ENCODE measurements at regions not wholly inside any gene's neighbourhood (a gene's known extent, or its start where the extent isn't known, plus 50 kb on each side); places are given as distances from the start of the nearest gene placed in this dataset.
"Not testable (repeated sequence)": the region's sequence is repeated elsewhere in the genome, so short reads cannot be mapped to it uniquely, and the experiment has no call there.

DNA sequence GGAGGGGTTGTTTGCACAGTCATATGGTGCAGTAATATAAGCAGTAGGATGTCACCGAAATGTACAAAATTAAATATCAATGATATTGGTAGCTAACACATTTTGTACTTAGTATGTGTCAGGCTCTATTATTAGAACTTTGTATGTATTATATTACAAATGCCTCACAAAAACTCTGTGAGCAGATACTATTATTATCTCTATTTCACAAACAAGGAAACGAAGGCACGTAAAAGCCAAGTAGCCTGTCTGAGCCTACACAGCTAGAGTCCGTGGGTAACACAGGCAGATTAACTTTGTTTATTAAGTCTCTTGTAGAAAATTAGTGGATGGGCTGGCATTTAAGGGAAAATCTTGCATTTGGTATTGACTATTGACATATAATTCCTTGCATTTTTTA lies 284.3 kb upstream of the DAB2 start:
- no peak for DNase-seq (ENCODE audit: low read depth)
- in situ Hi-C loops (cut with HindIII; ENCODE audit: low pct_unique_long_range_greater_than_20kb, low sequenced_read_pairs): no loop called here

DNA sequence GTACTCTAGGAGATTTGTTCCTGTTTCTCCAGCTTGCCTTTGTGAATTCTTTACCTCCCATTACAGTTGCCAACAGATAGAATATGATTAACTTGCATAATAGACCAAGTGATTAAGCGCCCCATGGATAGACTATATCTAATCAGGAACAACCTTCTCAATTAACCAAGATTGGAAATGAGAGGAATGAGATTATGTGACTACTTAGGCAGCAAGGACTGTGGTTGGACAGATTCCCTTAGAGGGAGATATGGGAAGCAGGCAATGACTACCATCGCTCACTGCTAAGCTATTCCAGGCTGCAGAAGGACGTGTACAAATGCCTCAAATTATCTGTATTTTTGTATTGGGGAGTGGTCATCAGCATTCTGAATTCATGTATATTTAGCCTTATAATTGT lies 278.1 kb upstream of the DAB2 start:
- no peak for DNase-seq (ENCODE audit: low read depth)
- in situ Hi-C loops (cut with HindIII; ENCODE audit: low pct_unique_long_range_greater_than_20kb, low sequenced_read_pairs): no loop called here

DNA sequence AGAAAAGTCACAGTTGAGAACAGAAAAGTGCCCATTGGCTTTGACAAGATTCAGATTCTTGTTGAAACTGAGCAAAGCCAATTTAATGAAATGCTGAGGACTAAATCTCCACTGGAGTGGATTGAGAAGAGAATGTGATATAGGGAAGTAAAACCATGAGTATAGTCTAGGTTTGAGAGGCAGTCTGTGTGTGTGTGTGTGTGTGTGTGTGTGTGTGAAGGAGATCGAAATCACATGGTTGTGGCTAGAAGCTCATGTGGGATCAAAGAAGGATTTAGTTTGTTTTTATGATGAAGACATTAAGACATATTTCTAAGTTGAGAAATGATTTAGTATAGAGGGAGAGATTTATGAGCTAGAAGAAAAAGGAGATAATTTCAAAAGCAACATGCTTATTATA lies 275.7 kb upstream of the DAB2 start:
- in situ Hi-C loops (cut with HindIII; ENCODE audit: low pct_unique_long_range_greater_than_20kb, low sequenced_read_pairs): no loop called here
- no peak for DNase-seq (ENCODE audit: low read depth)

DNA sequence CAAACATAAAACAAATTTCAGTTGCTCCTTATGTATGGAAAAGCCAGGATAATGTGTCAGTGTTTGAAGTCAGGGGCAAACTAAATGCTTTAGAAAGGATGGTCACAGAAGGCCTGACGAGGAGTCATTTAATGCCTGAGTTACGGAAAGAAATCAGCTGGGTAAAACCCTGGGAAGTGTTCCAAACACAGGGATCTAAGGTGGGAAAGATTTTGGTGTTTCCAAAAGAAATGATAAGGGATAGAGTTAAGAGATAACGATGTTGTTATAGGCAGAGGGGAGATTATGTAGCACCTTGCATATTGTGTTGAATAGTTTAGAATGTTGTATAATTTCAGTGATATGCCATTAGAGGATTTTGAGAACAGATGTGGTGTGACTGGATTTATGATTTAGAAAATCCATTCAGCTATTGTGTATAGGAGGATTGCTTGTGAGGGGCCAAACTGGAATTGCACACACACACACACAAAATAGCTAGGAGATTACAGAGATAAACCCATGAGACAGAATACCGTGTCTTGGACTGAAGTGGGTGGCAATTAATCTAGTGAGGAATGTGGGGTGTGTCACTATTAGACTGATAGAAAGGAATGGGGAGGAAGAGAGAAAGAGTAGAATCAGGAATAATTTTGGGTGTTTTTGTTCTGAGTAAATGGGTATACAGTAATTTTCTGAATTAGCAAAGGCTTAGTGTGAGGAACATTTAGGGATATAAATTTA lies 274.2 kb upstream of the DAB2 start:
- no peak for DNase-seq (ENCODE audit: low read depth)
- in situ Hi-C loops (cut with HindIII; ENCODE audit: low pct_unique_long_range_greater_than_20kb, low sequenced_read_pairs): no loop called here

DNA sequence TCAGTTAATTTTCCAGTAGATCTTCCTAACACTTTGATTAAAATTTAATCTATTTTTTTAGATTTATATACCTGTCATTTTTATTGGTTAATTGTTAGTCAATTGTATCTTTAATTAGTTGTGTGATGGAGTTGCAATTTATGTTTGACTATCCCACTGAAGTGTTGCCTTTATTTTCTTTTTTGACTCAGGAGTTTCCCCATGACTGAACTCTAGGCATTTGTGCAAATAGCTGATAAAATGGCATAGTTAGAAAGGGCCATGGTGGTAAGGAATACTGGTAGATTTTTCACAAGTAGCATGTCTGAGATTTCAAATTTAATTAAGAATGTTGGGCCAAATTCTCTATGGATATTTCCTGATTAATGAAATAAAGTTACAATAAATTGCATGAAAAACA lies 273.1 kb upstream of the DAB2 start:
- in situ Hi-C loops (cut with HindIII; ENCODE audit: low pct_unique_long_range_greater_than_20kb, low sequenced_read_pairs): no loop called here
- peak; percentile 50 for DNase-seq (ENCODE audit: low read depth)

DNA sequence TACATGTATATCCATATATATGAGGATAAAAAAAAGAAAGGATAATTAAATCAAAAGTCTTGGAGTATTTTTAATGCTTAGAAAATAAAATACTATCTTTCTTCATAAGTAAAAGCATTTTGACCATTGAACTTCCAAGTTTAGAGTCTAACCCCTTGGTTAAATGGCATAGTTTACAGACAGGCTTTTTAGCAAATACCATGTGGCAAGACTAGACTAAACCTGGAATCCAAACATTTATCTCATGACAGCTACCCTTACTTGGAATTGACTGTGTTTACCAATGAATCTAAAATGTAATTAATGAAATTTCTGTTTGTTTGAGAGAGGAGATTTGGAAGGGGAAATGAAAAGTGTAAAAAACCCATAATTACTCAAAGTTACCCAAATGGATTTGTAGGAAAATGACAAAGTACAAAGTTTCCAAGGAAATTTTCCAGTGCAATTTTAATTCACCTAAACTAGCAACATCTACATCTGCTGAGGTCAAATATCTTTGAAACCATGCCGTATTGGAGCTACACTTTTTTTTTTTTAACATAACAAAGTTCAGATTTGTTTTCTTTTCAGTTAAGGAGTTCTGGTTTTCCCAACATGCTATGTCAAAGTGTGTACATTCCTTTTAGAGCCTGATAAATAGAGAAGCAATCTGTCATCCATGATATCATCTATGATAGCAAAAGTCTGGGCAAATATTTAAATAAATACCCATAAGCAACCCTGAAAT lies 272.1 kb upstream of the DAB2 start:
- no peak for DNase-seq (ENCODE audit: low read depth)
- in situ Hi-C loops (cut with HindIII; ENCODE audit: low pct_unique_long_range_greater_than_20kb, low sequenced_read_pairs): no loop called here

DNA sequence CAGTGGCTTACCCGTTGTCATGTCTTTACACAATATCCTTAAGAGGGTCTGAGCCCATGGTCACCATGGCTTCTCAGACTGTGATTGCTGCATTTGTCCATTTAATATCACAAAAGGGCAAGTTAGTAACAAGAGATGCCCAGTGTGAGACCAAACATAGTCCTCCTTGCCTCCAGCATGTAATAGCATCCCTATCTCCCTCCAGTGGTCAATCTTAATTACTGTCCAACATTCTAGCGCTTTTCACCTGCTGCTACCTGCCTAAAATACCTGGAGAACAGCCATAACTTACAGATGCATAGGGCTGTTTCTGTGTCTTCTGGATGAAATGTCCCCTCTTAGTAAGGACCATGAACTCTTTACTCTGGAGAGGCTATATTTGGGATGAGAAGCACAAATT lies 267.2 kb upstream of the DAB2 start:
- no peak for DNase-seq (ENCODE audit: low read depth)
- in situ Hi-C loops (cut with HindIII; ENCODE audit: low pct_unique_long_range_greater_than_20kb, low sequenced_read_pairs): no loop called here

DNA sequence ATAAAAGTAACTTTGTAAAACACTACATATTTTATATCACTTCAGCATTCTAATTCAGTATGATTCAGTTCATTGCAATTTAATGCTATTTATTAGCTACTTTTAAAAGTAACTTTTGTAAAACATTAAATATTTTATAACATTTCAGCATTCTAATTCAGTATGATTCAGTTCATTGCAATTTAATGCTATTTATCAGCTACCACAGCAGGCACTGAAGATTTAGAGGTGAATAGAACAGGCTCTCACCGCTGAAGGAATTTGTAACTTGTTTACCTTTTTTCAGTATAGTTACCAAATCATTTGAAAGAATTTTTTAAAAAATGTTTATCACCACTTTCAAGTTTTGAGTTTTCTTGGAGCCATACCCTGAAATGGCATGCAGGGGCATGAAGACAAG lies 266.4 kb upstream of the DAB2 start:
- DNase-seq (ENCODE audit: low read depth): no peak
- in situ Hi-C loops (cut with HindIII; ENCODE audit: low pct_unique_long_range_greater_than_20kb, low sequenced_read_pairs): no loop called here

DNA sequence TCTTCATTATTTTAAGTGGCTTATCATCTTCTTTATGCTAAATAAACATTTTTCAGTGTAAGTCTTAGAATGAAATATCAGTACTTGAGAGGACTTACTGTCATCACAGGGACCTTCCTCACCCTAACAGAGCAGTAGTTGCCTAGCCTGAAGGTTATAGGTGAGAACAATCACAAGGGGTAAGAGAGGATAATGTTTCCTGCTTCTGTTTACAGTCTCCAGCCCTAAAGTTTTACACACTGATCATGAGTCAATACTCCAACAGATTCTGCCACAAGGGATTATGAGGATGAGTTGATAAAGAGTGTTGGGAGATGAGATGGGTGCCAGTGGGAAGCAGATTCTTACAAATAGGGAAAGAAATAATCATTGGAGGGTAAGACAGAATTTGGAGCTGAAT lies 265.1 kb upstream of the DAB2 start:
- in situ Hi-C loops (cut with HindIII; ENCODE audit: low pct_unique_long_range_greater_than_20kb, low sequenced_read_pairs): no loop called here
- no peak for DNase-seq (ENCODE audit: low read depth)

DNA sequence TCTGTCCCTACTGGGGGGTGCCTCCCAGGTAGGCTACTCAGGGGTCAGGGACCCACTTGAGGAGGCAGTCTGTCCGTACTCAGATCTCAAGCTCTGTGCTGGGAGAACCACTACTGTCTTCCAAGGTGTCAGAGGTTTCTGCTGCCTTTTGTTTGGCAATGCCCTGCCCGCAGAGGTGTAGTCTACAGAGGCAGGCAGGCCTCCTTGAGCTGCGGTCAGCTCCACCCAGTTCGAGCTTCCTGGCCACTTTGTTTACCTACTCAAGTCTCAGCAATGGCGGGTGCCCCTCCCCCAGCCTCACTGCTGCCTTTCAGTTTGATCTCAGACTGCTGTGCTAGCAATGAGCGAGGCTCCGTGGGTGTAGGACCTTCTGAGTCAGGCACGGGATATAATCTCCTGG lies 263.1 kb upstream of the DAB2 start:
- in situ Hi-C loops (cut with HindIII; ENCODE audit: low pct_unique_long_range_greater_than_20kb, low sequenced_read_pairs); DNase-seq (ENCODE audit: low read depth): not testable (repeated sequence)

DNA sequence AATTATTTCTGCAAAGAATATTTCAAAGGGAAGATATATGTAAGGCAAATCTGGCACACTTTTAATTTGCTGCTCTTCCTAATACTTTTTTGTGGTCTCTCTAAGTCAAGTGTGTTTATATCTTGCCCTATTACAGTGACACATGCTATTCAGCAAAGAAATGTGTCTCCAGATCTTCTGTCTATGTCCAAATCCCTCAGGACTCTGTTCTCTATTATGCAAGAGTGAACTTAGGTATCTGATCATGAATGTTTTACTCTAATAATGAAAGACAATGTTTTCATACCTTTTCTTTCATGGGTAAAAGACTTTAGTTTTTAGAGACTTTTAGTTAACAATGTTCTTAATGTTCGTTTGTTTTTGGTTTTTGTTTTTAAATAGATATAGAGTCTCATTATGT lies 255.4 kb upstream of the DAB2 start:
- in situ Hi-C loops (cut with HindIII; ENCODE audit: low pct_unique_long_range_greater_than_20kb, low sequenced_read_pairs): no loop called here
- DNase-seq (ENCODE audit: low read depth): no peak

DNA sequence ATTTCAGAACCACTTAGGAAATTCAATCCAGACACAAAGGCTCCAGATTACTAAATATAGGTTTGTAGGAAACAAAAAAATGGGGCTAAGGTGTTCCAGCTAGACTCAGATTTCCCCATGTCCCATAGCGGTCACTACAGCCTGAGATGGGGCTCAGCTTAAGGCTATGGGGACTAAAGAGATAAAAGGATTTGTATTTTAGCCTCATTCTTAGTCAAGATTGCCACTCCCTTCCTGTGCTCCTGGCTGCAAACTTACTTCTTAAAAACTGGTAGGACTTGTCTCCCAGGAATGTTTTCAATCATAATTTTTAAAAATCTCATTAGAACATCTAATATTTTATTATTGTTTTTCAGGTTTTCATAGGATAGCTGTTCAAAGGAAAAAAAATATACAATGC lies 253.8 kb upstream of the DAB2 start:
- no peak for DNase-seq (ENCODE audit: low read depth)
- in situ Hi-C loops (cut with HindIII; ENCODE audit: low pct_unique_long_range_greater_than_20kb, low sequenced_read_pairs): no loop called here

DNA sequence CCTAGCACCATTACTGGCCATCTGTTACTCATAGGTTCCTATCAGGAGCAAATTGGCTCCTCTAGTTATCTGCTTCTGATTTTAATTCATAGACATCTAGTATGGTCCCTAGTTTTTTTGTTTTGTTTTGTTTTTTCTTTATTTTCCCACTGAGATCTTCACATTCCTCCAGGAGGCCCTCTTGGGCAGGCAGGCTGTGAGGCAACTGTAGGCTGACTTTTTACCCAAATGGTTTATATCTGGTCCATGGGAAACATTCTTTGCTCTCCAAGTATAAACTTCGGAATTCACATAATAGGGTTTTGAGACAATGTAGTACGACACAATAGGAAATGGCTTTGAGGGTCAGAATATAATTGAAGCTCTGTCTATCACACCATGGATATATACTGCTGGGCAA lies 250.9 kb upstream of the DAB2 start:
- DNase-seq (ENCODE audit: low read depth): no peak
- in situ Hi-C loops (cut with HindIII; ENCODE audit: low pct_unique_long_range_greater_than_20kb, low sequenced_read_pairs): no loop called here

DNA sequence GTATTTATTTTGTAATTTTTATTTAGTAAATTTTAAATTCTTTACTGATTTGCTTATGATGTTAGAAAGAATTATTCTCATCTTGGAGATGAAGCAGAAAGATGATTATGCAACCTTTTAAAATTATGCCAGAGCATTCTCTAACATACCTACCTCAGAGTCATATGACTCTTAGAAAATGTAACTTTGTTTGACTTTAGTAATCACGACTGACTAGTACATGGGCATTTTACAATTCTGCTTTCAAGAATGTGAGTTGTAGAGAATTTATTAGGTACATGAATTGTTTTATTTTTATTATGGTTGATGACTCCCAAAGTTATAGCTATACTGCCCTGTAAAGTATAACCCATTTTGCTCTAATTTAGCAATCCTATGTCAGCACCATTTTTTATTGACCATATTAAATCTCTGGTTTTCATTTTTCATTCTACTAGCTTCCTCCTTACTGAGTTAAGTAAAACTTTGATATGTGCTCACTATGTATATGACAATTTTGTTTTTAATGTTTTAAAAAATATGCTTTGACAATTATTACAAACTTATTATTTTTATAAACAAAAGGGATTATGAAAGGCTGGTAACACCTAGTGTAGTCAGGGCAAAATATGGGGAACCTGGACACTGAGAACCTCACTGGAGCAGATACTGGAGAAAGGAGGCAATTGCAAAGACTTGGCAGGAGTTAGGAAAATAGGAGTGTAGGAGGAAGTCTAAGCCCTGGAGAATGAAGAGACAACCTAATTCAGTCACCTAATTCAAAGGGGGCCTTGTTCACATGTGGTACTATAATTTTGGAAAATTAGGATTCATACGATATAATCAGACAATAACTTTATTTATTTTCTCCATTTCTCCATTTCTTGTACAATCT lies 249.7 kb upstream of the DAB2 start:
- no peak for DNase-seq (ENCODE audit: low read depth)
- in situ Hi-C loops (cut with HindIII; ENCODE audit: low pct_unique_long_range_greater_than_20kb, low sequenced_read_pairs): no loop called here

DNA sequence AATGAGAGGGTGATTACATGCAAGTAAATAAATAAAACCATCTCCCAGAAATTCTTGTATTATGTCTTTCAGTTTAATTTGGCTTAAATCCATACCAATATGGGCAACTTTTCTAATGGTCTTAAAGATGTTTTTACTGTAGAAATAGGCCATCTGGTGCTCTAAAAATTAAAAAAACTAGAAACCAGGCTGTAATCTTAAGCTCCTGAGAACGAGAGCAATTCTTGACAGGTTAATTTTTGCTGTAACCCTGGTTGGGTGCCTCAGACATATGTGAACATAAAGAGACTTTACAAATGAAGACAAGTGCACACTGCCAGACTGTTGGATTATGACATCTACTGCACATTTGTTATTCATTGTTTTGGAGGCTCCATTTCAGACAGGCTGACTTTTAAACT lies 246.8 kb upstream of the DAB2 start:
- DNase-seq (ENCODE audit: low read depth): no peak
- in situ Hi-C loops (cut with HindIII; ENCODE audit: low pct_unique_long_range_greater_than_20kb, low sequenced_read_pairs): no loop called here

DNA sequence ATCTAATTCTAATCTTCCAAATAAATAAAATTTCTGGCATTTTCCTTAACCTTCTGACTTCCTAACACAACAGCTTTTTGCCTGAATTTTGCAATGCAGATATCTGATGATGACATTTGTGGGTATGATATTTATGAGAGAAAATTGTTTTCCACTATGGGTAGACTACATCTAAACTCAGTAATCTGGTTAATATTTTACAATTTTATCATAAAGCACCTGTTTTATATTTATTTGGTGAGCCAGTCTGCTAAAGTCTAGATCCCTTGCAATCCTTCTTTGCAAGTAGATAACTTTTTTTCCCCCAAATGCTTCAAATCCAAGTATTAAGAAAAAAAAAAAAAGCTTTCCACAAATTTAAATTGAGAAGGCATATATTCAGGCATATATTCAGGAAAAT lies 246.2 kb upstream of the DAB2 start:
- in situ Hi-C loops (cut with HindIII; ENCODE audit: low pct_unique_long_range_greater_than_20kb, low sequenced_read_pairs): no loop called here
- DNase-seq (ENCODE audit: low read depth): no peak

DNA sequence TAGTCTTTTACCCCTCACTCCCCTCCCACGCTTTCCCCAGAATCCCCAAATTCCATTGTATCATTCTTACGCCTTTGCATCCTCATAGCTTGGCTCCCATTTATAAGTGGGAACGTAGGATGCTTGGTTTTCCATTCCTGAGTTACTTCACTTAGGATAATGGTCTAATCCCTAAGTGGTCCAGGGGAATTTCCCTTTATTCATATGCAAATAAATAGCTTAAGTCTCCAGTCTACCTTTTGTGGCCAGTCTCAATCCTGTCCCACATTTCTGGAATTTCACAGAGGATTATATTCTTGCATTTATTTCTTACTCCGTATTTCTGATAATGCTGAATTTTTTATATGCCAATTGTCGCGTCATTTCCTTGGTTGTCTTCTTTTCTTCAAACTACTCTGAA lies 245.6 kb upstream of the DAB2 start:
- no peak for DNase-seq (ENCODE audit: low read depth)
- in situ Hi-C loops (cut with HindIII; ENCODE audit: low pct_unique_long_range_greater_than_20kb, low sequenced_read_pairs): no loop called here

DNA sequence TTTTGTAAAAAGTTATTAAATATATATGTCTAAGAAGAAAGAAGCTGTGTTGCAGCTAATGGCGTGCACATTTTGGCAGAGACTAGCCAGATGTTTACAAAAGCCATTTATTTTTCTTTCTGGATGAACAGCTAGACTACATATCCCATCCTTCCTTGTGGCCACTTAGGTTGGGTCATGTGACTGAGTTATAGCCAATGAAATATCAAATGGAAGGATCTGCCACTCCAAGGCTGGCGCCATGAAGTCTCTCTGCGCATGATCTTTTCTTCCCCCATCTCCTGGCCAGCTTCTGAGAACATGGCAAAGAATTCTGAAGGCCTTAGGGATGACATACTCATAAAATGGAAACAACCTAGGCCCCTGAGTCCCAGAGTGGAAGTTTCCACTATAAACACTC lies 244.2 kb upstream of the DAB2 start:
- in situ Hi-C loops (cut with HindIII; ENCODE audit: low pct_unique_long_range_greater_than_20kb, low sequenced_read_pairs): no loop called here
- DNase-seq (ENCODE audit: low read depth): no peak

DNA sequence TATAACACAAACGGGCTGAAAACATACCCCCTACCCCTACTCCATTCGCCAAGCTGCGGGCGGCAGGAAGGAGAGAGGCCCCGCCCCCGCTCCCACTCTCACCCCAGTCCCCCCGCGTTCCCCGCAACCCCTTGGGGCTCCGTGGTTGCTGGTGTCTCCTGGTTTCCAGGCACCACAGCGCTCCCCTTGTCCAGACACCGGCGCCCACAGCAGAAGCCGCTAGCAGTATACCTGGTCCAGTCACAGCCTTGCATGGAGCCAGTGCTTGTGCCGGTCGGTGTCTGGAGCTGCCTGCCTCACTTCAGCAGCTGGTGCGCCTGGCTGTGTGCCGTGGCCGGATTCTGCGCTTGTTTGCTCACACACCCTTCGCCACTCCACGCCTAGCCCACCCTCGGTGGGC lies 240.5 kb upstream of the DAB2 start:
- DNase-seq (ENCODE audit: low read depth): no peak

More for the DNA sequence above, 240.5 kb upstream of the DAB2 start:
- in situ Hi-C loops (cut with HindIII; ENCODE audit: low pct_unique_long_range_greater_than_20kb, low sequenced_read_pairs): no loop called here
